ENCODE measurements at regions not wholly inside any gene's neighbourhood (a gene's known extent, or its start where the extent isn't known, plus 50 kb on each side); places are given as distances from the start of the nearest gene placed in this dataset.

DNA sequence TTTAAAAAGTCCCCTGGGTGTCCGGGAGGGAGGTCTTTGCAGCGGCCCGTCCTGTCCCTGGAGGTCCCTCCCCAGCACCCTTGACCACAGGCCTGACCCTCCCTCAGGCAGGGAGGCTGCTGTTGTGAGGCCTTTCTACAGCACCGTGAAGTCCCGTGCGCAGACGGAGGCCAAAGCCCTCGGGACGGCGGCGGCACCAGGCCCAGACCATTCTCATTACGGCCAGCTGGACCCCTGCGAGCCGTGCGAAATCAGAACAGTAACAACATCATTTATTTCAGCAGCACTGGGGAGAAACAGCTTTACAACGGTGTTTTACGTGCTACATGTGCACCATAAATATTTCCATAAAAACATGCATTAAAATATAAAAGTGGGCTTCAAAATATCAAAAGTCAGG, 101.4 kb upstream of the ACTRT2 start:
- DNase-seq: no peak

GRCh38 chr1:2920421-2921015, 100.7 kb upstream of the ACTRT2 start:
- no peak for DNase-seq

- DNase-seq: peak; percentile 14
Observed at GRCh38 chr1:2921970-2922686, 99.1 kb upstream of the ACTRT2 start.

GRCh38 chr1:2923351-2923750, 97.9 kb upstream of the ACTRT2 start:
- no peak for DNase-seq

GRCh38 chr1:2925291-2925690, 96.0 kb upstream of the ACTRT2 start:
- DNase-seq: no peak

GRCh38 chr1:2925918-2926317, 95.3 kb upstream of the ACTRT2 start:
- no peak for DNase-seq

- no peak for DNase-seq
Observed at GRCh38 chr1:2926447-2927055, 94.7 kb upstream of the ACTRT2 start.

DNA sequence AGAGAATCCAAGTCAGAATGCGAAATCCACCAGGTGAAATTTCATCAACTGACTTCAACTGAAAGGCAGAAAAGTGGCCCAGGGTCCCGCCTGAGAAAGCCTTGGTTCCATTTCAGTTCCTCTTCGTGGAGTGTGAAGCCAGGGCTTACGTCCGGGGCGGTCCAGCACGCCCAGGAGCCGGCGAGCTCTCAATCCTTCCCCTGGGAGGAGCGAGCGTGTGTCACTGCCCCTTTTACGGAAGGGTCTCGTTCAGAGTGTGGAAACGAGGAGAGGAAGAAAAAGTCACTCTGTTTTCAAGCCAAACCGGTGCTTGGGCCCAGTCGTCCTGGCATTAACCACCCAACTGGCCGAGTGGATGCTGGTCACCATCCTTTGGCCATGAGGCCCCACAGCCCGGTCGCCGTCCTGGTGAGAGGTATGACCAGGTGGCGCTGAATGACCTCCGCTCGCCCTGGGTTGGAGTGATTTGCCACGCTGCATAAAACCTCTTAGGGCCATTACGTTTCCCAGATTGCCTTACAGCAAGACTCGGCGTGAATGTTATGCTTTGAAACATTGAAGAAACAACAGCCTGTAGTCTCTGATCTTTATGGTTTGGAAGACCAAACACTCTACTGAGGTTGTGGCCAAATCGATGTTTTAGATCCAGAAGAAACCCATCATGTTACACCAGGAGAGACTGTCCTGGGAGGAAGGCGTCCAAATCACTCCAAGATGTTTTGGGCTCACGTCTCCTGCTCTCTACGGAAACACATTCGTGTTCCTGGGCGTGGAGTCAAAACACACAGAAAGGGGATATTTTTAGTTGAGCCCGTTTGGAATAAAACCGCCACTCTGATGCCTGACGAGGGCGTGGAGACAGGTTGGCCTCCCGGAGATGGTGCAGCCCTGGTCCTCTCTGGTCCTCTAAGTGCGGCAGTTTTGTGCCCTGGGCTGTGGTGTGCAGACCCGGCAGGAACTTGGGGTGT, 93.6 kb upstream of the ACTRT2 start:
- DNase-seq: no peak

- no peak for DNase-seq
Observed at GRCh38 chr1:2928366-2929325, 92.6 kb upstream of the ACTRT2 start.

- no peak for DNase-seq
Observed at GRCh38 chr1:2929335-2929734, 91.9 kb upstream of the ACTRT2 start.

GRCh38 chr1:2930016-2930815, 91.1 kb upstream of the ACTRT2 start:
- DNase-seq: no peak

GRCh38 chr1:2930913-2931723, 90.1 kb upstream of the ACTRT2 start:
- DNase-seq: no peak

DNA sequence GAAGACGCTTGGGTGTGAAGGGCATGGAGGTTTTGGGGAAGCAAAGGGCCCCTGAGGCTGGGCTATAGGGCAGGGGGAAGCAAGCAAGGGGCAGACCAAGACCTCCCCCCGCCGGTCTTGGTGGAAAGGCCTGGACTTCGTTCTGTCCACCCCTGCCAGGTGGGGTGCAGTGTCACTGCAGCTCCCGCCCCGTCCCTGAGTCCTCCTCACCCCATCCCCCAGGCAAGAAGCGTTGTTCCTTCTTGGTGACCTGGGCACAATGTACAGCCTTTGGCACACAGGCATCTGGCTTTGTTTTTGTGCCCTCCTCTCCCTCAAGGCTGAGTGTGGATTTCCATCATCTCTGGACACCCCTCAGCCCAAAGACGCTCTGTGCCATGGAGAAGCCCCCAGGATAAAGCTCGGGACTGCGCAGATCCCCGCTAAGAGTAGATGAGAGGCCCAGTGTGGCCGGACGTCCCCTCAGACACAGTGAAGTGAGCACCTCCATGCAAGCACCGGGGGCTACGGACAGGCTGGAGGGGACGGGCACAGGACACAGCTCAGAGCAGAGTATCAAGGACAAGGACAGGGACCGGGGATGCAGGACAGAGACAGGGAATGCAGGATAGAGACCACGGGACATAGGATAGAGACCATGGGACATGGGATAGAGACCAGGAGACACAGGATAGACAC, 89.4 kb upstream of the ACTRT2 start:
- no peak for DNase-seq

DNA sequence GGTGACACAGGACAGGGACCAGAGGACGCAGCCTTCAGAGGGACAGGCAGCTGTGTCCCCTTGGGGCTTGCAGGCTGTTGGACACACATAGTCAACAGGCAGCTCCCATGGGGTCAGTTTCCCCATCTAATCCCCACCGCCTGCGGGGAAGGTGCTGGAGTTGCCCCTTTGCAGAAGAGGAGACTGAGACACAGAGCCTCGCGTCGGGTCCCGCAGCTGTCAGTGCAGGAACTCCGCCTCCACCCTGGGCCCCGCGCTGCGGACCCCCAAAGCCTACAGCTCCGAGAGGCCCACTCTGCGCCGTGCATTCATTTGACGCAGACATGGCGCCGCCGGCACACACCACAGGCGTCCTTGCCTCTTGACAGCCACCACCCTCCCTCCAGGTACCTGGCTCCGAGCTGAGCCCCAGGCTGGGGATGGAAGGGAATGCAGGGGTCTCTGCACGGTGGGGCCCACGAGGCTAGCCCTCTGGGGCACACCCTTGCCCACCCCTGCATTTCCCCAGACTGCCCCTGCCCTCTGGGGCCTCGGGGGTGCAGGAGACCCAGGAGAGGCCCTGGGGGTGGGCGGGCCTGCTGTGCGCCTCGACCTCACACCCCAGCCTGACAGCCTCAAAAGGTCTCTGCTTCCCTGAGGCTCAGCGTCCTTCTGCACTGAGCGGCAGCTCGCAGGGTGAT, 88.5 kb upstream of the ACTRT2 start:
- DNase-seq: no peak

DNA sequence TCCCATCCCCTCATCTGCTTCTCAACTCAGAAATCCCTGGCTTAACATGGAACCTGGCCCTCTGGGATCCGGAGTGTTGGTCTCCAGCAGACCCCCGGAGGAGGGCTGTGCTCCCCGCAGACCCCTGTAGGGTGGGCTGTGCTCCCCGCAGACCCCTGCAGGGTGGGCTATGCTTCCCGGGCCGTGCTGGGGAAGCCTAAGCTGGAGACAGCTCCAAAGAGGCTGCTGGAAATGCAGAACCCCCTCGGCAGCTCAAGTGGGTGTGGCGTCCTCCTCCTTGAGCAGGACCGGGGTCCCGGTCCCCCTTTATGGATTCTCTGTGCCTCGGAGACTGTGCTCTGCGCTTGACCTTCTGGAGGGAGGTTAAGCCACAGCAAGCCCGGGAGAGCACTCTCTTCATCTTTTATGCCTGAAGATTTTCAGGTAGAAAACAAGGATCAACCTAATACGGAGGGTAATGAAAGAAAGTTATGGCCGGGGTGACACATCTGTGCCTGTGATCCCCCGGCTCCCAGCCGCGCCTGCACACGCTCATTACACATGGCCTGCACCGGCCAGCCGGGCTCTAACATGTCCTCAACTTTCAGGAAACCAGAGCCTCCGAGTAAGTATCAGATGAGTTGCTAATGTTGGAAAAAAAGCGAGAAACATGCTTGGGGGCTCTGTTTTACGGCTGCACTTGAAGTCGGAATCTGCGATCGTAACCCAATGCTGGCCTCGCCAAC, 87.7 kb upstream of the ACTRT2 start:
- DNase-seq: no peak

- no peak for DNase-seq
Observed at GRCh38 chr1:2934156-2934540, 87.1 kb upstream of the ACTRT2 start.

DNA sequence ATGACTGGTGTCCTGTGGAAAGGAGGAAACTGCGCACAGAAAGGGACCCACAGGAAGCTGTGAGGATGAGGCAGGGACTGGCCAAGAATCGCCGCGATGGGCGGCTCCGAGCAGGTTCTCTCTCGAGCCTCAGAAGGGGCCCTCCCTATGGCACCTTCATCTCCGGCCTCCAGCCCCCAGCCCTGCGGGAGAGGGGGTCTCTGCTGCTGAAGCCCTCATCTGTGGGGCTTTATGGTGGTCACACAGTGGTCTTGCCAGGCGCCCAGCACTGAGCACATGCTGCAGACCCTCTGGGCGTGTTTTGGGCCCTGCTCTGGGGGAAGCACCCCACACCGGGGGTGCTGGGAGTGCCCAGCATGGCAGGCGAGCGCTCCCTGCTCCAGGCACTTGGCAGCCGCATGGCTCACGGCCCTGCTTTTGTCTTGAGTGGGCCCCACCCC, 86.6 kb upstream of the ACTRT2 start:
- DNase-seq: no peak

DNA sequence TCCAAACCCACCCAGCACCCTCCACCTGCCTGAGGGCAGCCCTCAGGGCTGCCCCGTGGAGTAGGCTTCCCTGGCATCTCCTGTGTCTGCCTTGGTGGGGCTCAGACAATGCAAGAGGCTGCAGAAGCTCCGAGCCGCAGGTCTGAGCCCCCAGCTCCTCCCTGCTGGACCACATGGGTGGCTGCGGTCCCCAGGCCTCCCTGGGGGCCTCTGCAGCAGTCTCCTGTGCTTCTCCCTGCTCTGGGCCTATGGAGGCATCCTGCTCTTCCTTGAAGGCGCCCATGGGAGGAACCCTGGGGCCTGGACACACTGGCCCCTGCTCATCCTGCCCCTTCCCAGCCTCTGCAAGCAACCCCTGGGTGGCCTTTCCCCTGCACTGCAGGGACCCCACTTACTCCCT, 86.1 kb upstream of the ACTRT2 start:
- no peak for DNase-seq

Data from effector CD8-positive, alpha-beta T cell (primary cell).